ENCODE measurements at regions not wholly inside any gene's neighbourhood (a gene's known extent, or its start where the extent isn't known, plus 50 kb on each side); places are given as distances from the start of the nearest gene placed in this dataset.

DNA sequence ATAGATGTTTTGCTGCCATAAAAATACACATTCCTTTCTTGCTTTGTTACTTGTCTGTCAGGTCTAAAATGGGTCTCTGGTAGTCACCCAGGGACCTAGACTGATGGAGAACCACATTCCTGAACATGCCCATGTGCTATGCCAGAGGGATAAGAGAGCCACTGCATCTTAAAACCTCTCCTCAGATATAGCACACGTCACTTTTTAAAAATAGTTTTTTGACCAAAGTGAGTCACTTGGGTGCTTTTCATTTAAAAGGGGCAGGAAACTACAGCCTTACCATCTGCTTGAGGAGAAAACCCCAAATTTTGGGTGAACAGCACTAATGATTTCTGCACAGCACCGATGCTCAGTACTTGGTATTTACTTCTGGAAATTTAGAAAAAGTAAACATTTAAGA lies 197.8 kb downstream of the OGFRL1 start:
- Histone ChIP-seq H3K9me3 (ENCODE audit: control insufficient read depth in 1 of 2, low read length in 2 of 2) (no peaks in the 10 kb centered on the region), H3K27me3 (ENCODE audit: low read depth, low read length) (no peaks in the 10 kb centered on the region), H3K4me3 (ENCODE audit: low read depth in 1 of 2, low read length in 2 of 2) (no peak overlapping the region), H3K4me1 (ENCODE audit: control insufficient read depth in 1 of 2, insufficient read depth in 2 of 2, low read length in 2 of 2) (no peaks in the 10 kb centered on the region), H3K36me3 (ENCODE audit: control insufficient read depth in 1 of 2, insufficient read depth in 2 of 2, low read length in 2 of 2) (no peaks in the 10 kb centered on the region), H3K27ac (ENCODE audit: low read length) (no peak overlapping the region)

DNA sequence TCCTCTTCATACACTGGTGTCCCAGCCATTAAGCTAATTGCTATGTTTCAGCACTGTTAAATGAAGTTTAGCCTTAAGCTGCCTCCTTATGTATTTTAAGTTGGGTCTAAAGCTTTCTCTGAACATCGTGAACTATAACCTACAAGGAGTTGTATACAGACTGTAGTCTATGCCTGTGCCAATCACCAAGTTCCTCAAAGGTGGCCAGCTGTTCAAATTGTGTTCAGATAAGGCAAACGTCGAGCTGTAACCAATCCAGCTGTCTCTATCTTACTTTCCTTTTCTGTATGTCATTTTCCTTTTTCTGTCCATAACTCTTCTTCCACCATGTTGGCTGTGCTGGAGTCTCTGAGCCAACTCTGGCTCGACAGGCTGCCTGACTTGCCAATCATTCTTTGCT lies 199.6 kb downstream of the OGFRL1 start:
- H3K36me3 ChIP-seq (ENCODE audit: control insufficient read depth in 1 of 2, insufficient read depth in 2 of 2, low read length in 2 of 2), result no peaks in the 10 kb centered on the region
- no peaks in the 10 kb centered on the region for H3K9me3 ChIP-seq (ENCODE audit: control insufficient read depth in 1 of 2, low read length in 2 of 2)
- no peak overlapping the region for H3K27ac ChIP-seq (ENCODE audit: low read length)
- H3K4me1 ChIP-seq (ENCODE audit: control insufficient read depth in 1 of 2, insufficient read depth in 2 of 2, low read length in 2 of 2), result no peaks in the 10 kb centered on the region
- no peaks in the 10 kb centered on the region for H3K27me3 ChIP-seq (ENCODE audit: low read depth, low read length)
- no peak overlapping the region for H3K4me3 ChIP-seq (ENCODE audit: low read depth in 1 of 2, low read length in 2 of 2)

DNA sequence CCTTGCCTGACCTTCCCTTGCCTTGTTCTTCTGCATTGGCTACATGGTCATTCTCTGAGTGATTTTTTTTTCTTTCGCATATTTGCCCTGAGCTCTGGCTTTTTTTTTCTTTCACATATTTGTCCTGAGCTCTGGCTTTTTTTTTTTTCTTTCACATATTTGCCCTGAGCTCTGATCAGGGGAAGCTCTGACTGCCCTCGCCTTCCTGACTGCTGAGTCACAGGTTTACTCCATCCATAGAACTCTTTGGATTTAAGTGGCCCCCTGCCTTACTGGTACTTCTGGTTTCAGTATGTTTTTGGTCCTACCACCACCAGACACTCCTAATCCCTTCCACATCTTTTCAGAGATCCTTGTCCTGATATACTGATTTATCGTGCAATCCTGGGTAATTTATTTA lies 201.1 kb downstream of the OGFRL1 start:
- no peaks in the 10 kb centered on the region for H3K36me3 ChIP-seq (ENCODE audit: control insufficient read depth in 1 of 2, insufficient read depth in 2 of 2, low read length in 2 of 2)
- no peaks in the 10 kb centered on the region for H3K9me3 ChIP-seq (ENCODE audit: control insufficient read depth in 1 of 2, low read length in 2 of 2)
- H3K4me3 ChIP-seq (ENCODE audit: low read depth in 1 of 2, low read length in 2 of 2), result no peak overlapping the region
- H3K4me1 ChIP-seq (ENCODE audit: control insufficient read depth in 1 of 2, insufficient read depth in 2 of 2, low read length in 2 of 2), result no peaks in the 10 kb centered on the region
- H3K27me3 ChIP-seq (ENCODE audit: low read depth, low read length), result no peaks in the 10 kb centered on the region
- no peak overlapping the region for H3K27ac ChIP-seq (ENCODE audit: low read length)

DNA sequence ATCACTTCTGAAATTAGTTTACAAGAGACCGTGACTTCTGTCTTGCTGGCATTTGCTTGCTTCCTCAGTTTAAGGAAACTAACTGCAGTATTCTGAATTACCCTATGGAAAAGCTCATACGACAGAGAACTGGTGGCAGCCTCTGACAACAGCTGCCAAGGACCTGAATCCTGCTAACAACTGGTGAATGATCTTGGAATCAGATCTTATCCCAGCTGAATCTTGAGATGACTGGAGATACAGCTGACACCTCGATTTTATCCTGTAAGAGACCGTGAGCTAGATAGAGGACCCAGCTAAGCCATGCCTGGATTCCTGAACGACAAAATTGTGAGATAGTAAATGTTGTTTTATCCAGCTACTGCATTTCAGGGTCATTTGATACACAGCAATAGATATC lies 202.3 kb downstream of the OGFRL1 start:
- Histone ChIP-seq H3K27me3 (ENCODE audit: low read depth, low read length) (no peaks in the 10 kb centered on the region), H3K4me1 (ENCODE audit: control insufficient read depth in 1 of 2, insufficient read depth in 2 of 2, low read length in 2 of 2) (no peaks in the 10 kb centered on the region), H3K9me3 (ENCODE audit: control insufficient read depth in 1 of 2, low read length in 2 of 2) (no peaks in the 10 kb centered on the region), H3K4me3 (ENCODE audit: low read depth in 1 of 2, low read length in 2 of 2) (no peak overlapping the region), H3K36me3 (ENCODE audit: control insufficient read depth in 1 of 2, insufficient read depth in 2 of 2, low read length in 2 of 2) (no peaks in the 10 kb centered on the region), H3K27ac (ENCODE audit: low read length) (no peak overlapping the region)

DNA sequence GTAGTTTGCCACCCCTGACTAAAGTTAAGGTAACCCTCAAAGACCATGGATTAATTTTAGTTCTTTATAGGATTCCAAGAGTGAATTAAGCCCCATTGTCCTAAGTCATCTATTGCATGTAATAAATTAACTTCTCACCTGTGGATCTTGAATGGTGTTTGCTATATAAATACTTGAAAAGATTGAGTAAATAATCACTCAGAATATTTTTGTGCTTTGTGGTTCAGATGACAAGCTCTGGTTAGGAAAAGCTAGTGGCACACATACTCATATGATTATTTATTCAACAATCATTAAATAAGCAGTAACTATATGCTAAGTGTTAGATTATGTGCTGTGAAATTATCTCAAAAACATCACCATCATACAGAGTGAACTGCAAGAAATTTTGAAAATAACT lies 203.2 kb downstream of the OGFRL1 start:
- Histone ChIP-seq H3K27ac (ENCODE audit: low read length) (no peak overlapping the region), H3K9me3 (ENCODE audit: control insufficient read depth in 1 of 2, low read length in 2 of 2) (no peaks in the 10 kb centered on the region), H3K27me3 (ENCODE audit: low read depth, low read length) (no peaks in the 10 kb centered on the region), H3K4me3 (ENCODE audit: low read depth in 1 of 2, low read length in 2 of 2) (no peak overlapping the region), H3K36me3 (ENCODE audit: control insufficient read depth in 1 of 2, insufficient read depth in 2 of 2, low read length in 2 of 2) (no peaks in the 10 kb centered on the region), H3K4me1 (ENCODE audit: control insufficient read depth in 1 of 2, insufficient read depth in 2 of 2, low read length in 2 of 2) (peaks cover 0 to 3% of the 10 kb centered on the region in 2 donors)

DNA sequence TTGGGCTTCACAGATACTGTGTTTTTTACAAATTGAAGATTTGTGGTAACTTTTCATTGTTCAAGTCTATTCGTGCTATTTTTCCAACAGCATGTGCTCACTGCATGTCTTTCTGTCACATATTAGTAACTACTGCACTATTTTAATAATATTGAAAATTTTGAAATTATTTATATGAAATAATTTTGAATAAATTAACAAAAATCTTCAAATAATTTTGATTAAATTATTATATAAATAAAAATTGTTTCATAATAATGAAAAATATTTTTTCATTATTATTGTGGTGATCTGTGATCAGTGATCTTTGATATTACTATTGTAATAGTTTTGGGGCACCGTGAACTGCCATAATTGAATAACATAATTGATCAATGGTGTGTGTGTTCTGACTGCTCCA lies 204.1 kb downstream of the OGFRL1 start:
- H3K36me3 ChIP-seq (ENCODE audit: control insufficient read depth in 1 of 2, insufficient read depth in 2 of 2, low read length in 2 of 2), result no peaks in the 10 kb centered on the region
- no peak overlapping the region for H3K27ac ChIP-seq (ENCODE audit: low read length)
- peaks cover 0 to 3% of the 10 kb centered on the region in 2 donors for H3K4me1 ChIP-seq (ENCODE audit: control insufficient read depth in 1 of 2, insufficient read depth in 2 of 2, low read length in 2 of 2)
- no peaks in the 10 kb centered on the region for H3K9me3 ChIP-seq (ENCODE audit: control insufficient read depth in 1 of 2, low read length in 2 of 2)
- H3K4me3 ChIP-seq (ENCODE audit: low read depth in 1 of 2, low read length in 2 of 2), result no peak overlapping the region
- H3K27me3 ChIP-seq (ENCODE audit: low read depth, low read length), result no peaks in the 10 kb centered on the region

DNA sequence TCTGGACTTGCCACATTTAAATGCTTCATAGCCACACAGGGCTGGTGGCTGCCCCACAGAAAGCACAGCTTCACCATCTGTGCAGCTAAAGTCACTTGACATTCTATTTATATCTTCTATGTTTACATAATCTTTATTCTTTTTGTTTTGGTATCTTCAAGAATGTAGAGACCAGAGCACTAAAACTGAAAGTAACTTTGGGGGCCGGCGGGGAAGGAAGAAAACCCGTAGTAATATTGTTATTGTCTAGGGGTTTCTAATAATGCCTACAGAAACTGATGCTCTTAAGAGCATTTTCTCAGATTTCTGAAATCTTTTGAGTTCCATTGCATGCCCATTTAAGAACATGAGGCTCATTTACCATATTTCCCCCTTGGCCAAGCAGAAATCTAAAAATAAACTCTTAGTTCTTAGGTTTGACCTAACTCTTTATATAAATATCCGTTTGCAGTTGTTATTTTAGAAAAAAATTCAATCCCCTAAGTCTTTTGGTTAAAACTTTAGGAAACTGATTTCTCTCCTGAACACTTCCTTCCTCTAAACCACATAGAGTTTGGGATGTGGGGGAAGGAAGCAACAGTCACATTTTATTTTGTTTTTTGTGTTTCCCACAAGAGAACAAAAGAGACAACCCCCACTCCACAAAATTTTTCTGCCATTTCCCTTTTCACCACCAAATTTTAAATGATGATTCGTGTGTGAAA lies 207.6 kb downstream of the OGFRL1 start:
- no peaks in the 10 kb centered on the region for H3K27me3 ChIP-seq (ENCODE audit: low read depth, low read length)
- H3K4me3 ChIP-seq (ENCODE audit: low read depth in 1 of 2, low read length in 2 of 2), result peak overlapping the region; percentile 38 to 59
- H3K4me1 ChIP-seq (ENCODE audit: control insufficient read depth in 1 of 2, insufficient read depth in 2 of 2, low read length in 2 of 2), result peaks cover 0 to 3% of the 10 kb centered on the region in 2 donors
- H3K36me3 ChIP-seq (ENCODE audit: control insufficient read depth in 1 of 2, insufficient read depth in 2 of 2, low read length in 2 of 2), result no peaks in the 10 kb centered on the region
- H3K27ac ChIP-seq (ENCODE audit: low read length), result peak overlapping the region; percentile 61
- no peaks in the 10 kb centered on the region for H3K9me3 ChIP-seq (ENCODE audit: control insufficient read depth in 1 of 2, low read length in 2 of 2)

GRCh38 chr6:71496722-71497033 lies 208.1 kb downstream of the OGFRL1 start:
- Histone ChIP-seq H3K27ac (ENCODE audit: low read length) (peak overlapping the region; percentile 61), H3K4me3 (ENCODE audit: low read depth in 1 of 2, low read length in 2 of 2) (peak overlapping the region in 1 of 2 donors; percentile 38), H3K27me3 (ENCODE audit: low read depth, low read length) (no peaks in the 10 kb centered on the region), H3K4me1 (ENCODE audit: control insufficient read depth in 1 of 2, insufficient read depth in 2 of 2, low read length in 2 of 2) (peaks cover 0 to 3% of the 10 kb centered on the region in 2 donors), H3K36me3 (ENCODE audit: control insufficient read depth in 1 of 2, insufficient read depth in 2 of 2, low read length in 2 of 2) (no peaks in the 10 kb centered on the region), H3K9me3 (ENCODE audit: control insufficient read depth in 1 of 2, low read length in 2 of 2) (no peaks in the 10 kb centered on the region)

GRCh38 chr6:71498638-71499037 lies 210.0 kb downstream of the OGFRL1 start:
- no peak overlapping the region for H3K4me3 ChIP-seq (ENCODE audit: low read depth in 1 of 2, low read length in 2 of 2)
- peaks cover 0 to 3% of the 10 kb centered on the region in 2 donors for H3K4me1 ChIP-seq (ENCODE audit: control insufficient read depth in 1 of 2, insufficient read depth in 2 of 2, low read length in 2 of 2)
- H3K9me3 ChIP-seq (ENCODE audit: control insufficient read depth in 1 of 2, low read length in 2 of 2), result no peaks in the 10 kb centered on the region
- H3K36me3 ChIP-seq (ENCODE audit: control insufficient read depth in 1 of 2, insufficient read depth in 2 of 2, low read length in 2 of 2), result no peaks in the 10 kb centered on the region
- H3K27me3 ChIP-seq (ENCODE audit: low read depth, low read length), result no peaks in the 10 kb centered on the region
- no peak overlapping the region for H3K27ac ChIP-seq (ENCODE audit: low read length)

- Histone ChIP-seq H3K27ac (ENCODE audit: low read length) (no peak overlapping the region), H3K27me3 (ENCODE audit: low read depth, low read length) (no peaks in the 10 kb centered on the region), H3K36me3 (ENCODE audit: control insufficient read depth in 1 of 2, insufficient read depth in 2 of 2, low read length in 2 of 2) (no peaks in the 10 kb centered on the region), H3K4me3 (ENCODE audit: low read depth in 1 of 2, low read length in 2 of 2) (no peak overlapping the region), H3K9me3 (ENCODE audit: control insufficient read depth in 1 of 2, low read length in 2 of 2) (no peaks in the 10 kb centered on the region), H3K4me1 (ENCODE audit: control insufficient read depth in 1 of 2, insufficient read depth in 2 of 2, low read length in 2 of 2) (peaks cover 0 to 3% of the 10 kb centered on the region in 2 donors)
Observed at GRCh38 chr6:71499667-71500066, 211.1 kb downstream of the OGFRL1 start.

GRCh38 chr6:71502168-71502567 lies 213.6 kb downstream of the OGFRL1 start:
- Histone ChIP-seq H3K27me3 (ENCODE audit: low read depth, low read length) (no peaks in the 10 kb centered on the region), H3K36me3 (ENCODE audit: control insufficient read depth in 1 of 2, insufficient read depth in 2 of 2, low read length in 2 of 2) (no peaks in the 10 kb centered on the region), H3K4me3 (ENCODE audit: low read depth in 1 of 2, low read length in 2 of 2) (no peak overlapping the region), H3K4me1 (ENCODE audit: control insufficient read depth in 1 of 2, insufficient read depth in 2 of 2, low read length in 2 of 2) (no peaks in the 10 kb centered on the region), H3K9me3 (ENCODE audit: control insufficient read depth in 1 of 2, low read length in 2 of 2) (no peaks in the 10 kb centered on the region), H3K27ac (ENCODE audit: low read length) (no peak overlapping the region)

- no peaks in the 10 kb centered on the region for H3K9me3 ChIP-seq (ENCODE audit: control insufficient read depth in 1 of 2, low read length in 2 of 2)
- H3K27me3 ChIP-seq (ENCODE audit: low read depth, low read length), result no peaks in the 10 kb centered on the region
- H3K36me3 ChIP-seq (ENCODE audit: control insufficient read depth in 1 of 2, insufficient read depth in 2 of 2, low read length in 2 of 2), result no peaks in the 10 kb centered on the region
- H3K27ac ChIP-seq (ENCODE audit: low read length), result no peak overlapping the region
- H3K4me1 ChIP-seq (ENCODE audit: control insufficient read depth in 1 of 2, insufficient read depth in 2 of 2, low read length in 2 of 2), result no peaks in the 10 kb centered on the region
- no peak overlapping the region for H3K4me3 ChIP-seq (ENCODE audit: low read depth in 1 of 2, low read length in 2 of 2)
Observed at GRCh38 chr6:71502956-71503355, 214.3 kb downstream of the OGFRL1 start.

All from muscle layer of duodenum (tissue), 2 donors.